Hematopoietic multipotent progenitor cell treated with erythropoietin and hydrocortisone succinate and interleukin-3 and kit ligand, for 4 days (in vitro differentiated cells): ENCODE measurements at regions not wholly inside any gene's neighbourhood (a gene's known extent, or its start where the extent isn't known, plus 50 kb on each side); places are given as distances from the start of the nearest gene placed in this dataset.
A peak's percentile ranks its signal among the peaks of the same experiment; 100 is the strongest.

Source experiments
- DNase-seq: peaks from one replicate; pipeline ENCODE4 v3.0.0-alpha.2; 2015

GRCh38 chr13:27847669-27848068 is 55.4 kb downstream of the GSX1 start:
- DNase-seq: no peak

DNA sequence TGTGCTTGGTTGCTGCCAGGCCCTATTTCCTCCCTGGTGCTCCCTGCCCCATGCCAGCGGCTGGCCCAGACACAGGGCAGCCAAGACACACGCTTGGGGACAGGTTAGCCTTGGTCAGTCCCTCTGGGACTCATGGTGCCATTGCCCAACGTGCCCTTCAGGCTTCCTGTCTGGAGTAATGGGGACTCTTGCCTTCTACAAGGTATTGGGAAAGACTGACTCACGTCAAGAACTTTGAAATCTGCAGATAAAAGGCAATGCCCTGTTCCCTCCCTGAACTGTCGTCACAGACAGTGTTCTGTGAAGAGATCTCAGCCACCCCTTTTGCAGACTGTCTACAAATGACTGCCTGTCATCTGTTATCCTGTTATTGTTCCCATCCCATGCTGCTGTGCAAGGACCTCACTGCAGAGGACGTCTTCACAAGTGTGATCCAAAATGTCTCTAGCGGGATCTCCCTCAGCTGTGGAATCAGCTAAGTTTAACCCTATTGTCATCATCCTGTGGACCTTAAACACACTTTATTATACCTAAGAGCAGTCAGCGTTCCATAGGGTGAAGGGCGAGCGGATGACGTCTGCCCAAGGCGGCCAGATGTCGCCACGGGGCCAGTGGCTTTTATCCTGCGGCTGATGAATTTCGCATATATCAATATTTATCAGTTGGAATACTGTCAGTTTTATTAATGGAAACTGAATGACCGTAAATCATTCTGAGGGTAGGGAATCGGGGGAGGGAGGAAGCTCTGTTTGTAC is 59.0 kb downstream of the GSX1 start:
- no peak for DNase-seq

- DNase-seq: no peak
Observed at GRCh38 chr13:27852491-27852890, 60.2 kb downstream of the GSX1 start.

GRCh38 chr13:27853335-27853734 is 61.1 kb downstream of the GSX1 start:
- no peak for DNase-seq

DNA sequence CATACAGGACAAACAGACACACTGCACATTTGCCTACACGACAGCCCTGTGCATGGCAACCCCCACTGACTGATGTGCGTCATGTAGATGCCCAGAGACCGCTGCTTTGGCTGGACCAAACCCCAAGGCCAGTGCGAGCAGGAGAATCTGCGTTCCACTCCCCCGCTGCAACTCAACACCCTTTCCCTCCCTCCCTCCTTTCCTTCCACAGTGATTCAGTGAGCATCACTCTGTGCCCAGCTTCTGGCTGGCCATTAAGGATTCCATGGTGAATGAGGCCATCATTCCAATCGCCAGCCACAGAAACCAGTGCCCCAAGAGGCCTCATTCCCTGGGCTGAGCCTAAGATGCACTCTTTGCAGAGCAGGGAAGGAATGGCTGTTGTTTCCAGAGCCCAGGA is 61.6 kb downstream of the GSX1 start:
- no peak for DNase-seq

DNA sequence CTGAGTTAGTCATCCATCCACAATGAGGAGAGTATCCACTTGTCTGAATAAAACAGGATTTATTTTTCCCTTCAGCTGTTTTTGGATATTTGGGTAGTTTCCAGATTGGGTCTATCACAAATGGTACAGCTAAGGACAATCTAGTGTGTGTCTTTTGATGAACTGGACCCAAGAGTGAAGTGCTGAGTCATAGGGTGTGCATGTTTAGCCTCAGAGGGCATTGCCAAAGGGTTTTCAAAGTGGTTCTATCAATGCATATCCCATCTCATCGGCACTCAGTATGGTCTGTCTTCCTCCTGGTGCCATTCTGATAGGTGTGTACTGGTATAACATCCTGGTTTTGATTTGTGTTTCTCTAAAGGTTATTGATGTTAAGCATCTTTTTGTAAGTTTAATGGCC is 62.3 kb downstream of the GSX1 start:
- no peak for DNase-seq

DNA sequence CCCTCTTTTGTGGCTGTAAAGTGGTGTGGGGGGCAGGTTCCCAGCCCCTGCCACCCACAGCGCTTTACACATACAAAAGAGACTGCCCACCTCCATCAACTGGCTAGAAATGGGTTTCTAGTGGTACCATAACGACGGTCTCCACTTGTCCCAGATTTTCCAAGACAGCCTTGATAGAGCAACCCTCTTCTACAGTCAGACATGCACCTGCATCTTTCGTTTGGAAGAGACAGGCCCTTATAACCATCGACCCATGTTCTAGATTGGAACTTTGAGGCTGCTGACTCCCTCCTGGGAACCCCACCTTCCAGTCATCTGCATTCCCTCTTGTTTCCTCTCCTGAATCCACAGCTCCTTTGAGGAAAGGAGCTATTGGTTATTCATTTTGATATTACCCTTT is 63.1 kb downstream of the GSX1 start:
- DNase-seq: no peak

DNA sequence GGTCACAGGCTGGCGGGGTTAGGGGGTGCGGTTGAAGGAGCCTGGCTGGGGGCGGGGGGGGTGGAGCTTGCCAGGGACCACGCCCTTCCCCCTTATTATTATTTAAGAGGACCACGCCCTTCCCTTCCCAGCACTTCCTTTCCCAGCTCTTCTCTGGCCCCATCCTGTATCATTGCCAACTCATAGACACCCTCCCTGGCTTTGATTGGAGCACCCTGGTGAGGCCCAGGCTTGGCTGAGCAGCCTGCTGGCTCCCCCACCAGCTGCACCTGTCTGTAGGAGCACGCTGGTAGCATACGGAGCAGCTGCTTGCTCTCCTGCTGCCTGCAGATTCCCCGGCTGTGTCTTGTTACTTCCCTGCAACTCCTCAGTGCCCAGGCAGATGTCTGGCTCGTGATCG is 62.5 kb upstream of the PDX1 start:
- no peak for DNase-seq

GRCh38 chr13:27858046-27858445 is 61.8 kb upstream of the PDX1 start:
- no peak for DNase-seq

DNA sequence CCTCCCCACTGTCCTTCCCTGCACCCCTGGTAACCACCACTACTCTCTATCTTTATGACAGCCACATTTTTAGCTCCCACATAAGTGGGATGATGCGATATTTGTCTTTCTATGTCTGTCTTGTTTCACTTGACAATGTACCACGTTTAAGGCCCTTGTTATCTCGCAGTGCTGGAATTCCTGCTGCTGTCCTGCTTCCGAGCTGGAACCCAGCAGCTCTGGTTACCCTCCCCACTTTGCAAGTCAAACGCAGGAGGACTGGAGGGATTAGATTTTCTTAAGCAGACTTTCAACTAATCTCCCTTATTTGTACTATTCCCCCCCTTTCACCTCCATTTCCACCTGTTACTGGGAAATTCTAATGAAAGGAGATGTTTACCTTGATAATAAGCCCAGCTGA is 59.1 kb upstream of the PDX1 start:
- DNase-seq: no peak

- DNase-seq: no peak
Observed at GRCh38 chr13:27861165-27861564, 58.6 kb upstream of the PDX1 start.

DNA sequence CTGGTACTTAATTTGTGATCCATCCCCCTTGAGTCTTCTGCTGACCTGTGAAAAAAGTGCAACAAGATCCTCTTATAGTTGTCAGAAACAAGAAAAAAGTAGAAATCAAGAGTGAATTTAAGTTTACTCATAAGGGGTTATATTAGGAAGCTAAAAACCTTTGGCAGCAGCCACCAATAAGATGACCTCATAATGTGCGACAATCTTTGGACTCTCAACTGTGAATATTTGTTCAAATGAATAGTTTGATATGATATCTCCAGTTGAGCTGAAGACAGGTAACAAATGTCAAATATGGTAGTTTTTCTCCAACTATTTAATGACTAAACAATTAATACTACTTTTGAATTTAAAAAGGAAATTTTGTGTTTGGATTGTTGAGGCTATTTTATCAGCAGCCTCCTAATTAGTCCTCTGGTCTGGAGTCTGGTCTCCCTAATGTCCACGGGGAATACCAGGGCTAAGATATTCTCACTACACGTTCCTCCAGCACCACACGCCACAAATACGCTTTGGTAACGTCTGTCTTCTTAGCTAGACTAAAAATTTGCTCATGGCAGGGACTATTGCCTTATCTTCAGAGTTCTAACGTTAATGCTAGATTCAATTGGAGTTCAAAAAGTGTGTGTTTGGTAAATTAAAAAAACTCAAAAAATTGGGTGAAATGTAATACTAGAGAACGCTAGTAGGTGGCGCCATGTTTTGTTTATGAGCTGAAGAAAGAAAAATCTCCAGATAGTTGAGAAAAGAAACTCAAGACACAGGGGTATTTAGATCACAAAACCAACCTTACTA is 51.0 kb upstream of the PDX1 start:
- DNase-seq: peak; percentile 50

- no peak for DNase-seq
Observed at GRCh38 chr13:27869436-27870095, 50.2 kb upstream of the PDX1 start.
